Breast epithelium (tissue), 3 donors: ENCODE measurements at regions not wholly inside any gene's neighbourhood (a gene's known extent, or its start where the extent isn't known, plus 50 kb on each side); places are given as distances from the start of the nearest gene placed in this dataset.

Experiments
- CTCF ChIP-seq, 3 donors: fragments of 450-650 bp; IDR thresholded peaks; one replicate each; pipeline ENCODE4 v1.5.1; 2016 to 2017; ENCODE audit warnings: antibody characterized with exemption in 3 of 3, mild to moderate bottlenecking in 3 of 3, moderate library complexity in 3 of 3
- POLR2AphosphoS5 ChIP-seq, 3 donors: sonication (generic); formaldehyde crosslinking; IDR thresholded peaks; one replicate each; pipeline ENCODE4 v1.6.1; 2017; ENCODE audit warnings: antibody characterized with exemption in 3 of 3

- no peak for TF ChIP-seq CTCF (IDR thresholded peaks at IDR 0.05)
- TF ChIP-seq POLR2AphosphoS5 (IDR thresholded peaks at IDR 0.05): no peak
These were observed 82.0 kb downstream of the UBIAD1 start for GRCh38 chr1:11354893-11355553.
